Karpas-422 (cell line): ENCODE measurements at regions not wholly inside any gene's neighbourhood (a gene's known extent, or its start where the extent isn't known, plus 50 kb on each side); places are given as distances from the start of the nearest gene placed in this dataset.

Experiments used
- DNase-seq: peaks from one replicate; pipeline ENCODE4 v3.0.0-alpha.2; 2015
- H2AFZ ChIP-seq: fragments of 200-600 bp; sonication (generic); 2 replicates; pipeline ENCODE4 v1.6.1; 2014; ENCODE audit warnings: antibody characterized with exemption, low read length, mixed read lengths
- H3K27ac ChIP-seq: fragments of 200-600 bp; sonication (generic); 2 replicates; pipeline ENCODE4 v1.5.1; 2014; ENCODE audit warnings: mild to moderate bottlenecking, low read length, moderate library complexity
- H3K27me3 ChIP-seq: fragments of 200-600 bp; sonication (generic); 2 replicates; pipeline ENCODE4 v1.6.1; 2014; ENCODE audit warnings: low read length, mixed read lengths
- H3K36me3 ChIP-seq: fragments of 200-600 bp; sonication (generic); 2 replicates; pipeline ENCODE4 v1.6.1; 2014; ENCODE audit warnings: low read length, mixed read lengths; ENCODE audit not compliant: insufficient read depth
- H3K4me1 ChIP-seq: fragments of 200-600 bp; sonication (generic); 2 replicates; pipeline ENCODE4 v1.6.1; 2014; ENCODE audit warnings: mild to moderate bottlenecking, low read length, mixed read lengths
- H3K4me2 ChIP-seq: fragments of 200-600 bp; sonication (generic); 2 replicates; pipeline ENCODE4 v1.6.1; 2014; ENCODE audit warnings: low read length, low read depth, mild to moderate bottlenecking; ENCODE audit not compliant: poor library complexity, severe bottlenecking
- H3K4me3 ChIP-seq: fragments of 200-600 bp; sonication (generic); 2 replicates; pipeline ENCODE4 v1.5.1; 2014; ENCODE audit warnings: mild to moderate bottlenecking, antibody characterized with exemption, low read length, mixed read lengths
- H3K79me2 ChIP-seq: fragments of 200-600 bp; sonication (generic); 2 replicates; pipeline ENCODE4 v1.6.1; 2014; ENCODE audit warnings: mild to moderate bottlenecking, low read length, mixed read lengths
- H3K9ac ChIP-seq: fragments of 200-600 bp; sonication (generic); 2 replicates; pipeline ENCODE4 v1.6.0; 2014; ENCODE audit warnings: low read length
- H3K9me2 ChIP-seq: fragments of 200-600 bp; sonication (generic), shearing (Covaris generic); replicated peaks from 2 replicates; pipeline ENCODE4 v1.6.0; 2014; ENCODE audit warnings: mild to moderate bottlenecking, low read length, moderate library complexity; ENCODE audit not compliant: insufficient read depth
- H3K9me3 ChIP-seq: fragments of 300-700, 200-600 bp; sonication (generic); 2 replicates; pipeline ENCODE4 v1.6.1; 2014; ENCODE audit warnings: low read length, mixed read lengths
- H4K20me1 ChIP-seq: fragments of 200-600 bp; sonication (generic); 2 replicates; pipeline ENCODE4 v1.6.1; 2014; ENCODE audit warnings: mild to moderate bottlenecking, antibody characterized with exemption, low read length, low read depth; ENCODE audit not compliant: insufficient read depth

GRCh38 chr2:63667132-63667700, 78.5 kb downstream of the MDH1 start:
- no peak overlapping the region for H3K27ac ChIP-seq
- no peak overlapping the region for H3K9ac ChIP-seq
- H3K9me2 ChIP-seq = no peaks in the 10 kb centered on the region
- H4K20me1 ChIP-seq = no peaks in the 10 kb centered on the region
- no peak overlapping the region for H3K4me3 ChIP-seq
- no peak for DNase-seq
- no peak overlapping the region for H2AFZ ChIP-seq
- no peaks in the 10 kb centered on the region for H3K79me2 ChIP-seq
- H3K9me3 ChIP-seq = no peaks in the 10 kb centered on the region
- H3K27me3 ChIP-seq = no peaks in the 10 kb centered on the region
- no peaks in the 10 kb centered on the region for H3K36me3 ChIP-seq
- H3K4me2 ChIP-seq = no peak overlapping the region
- no peaks in the 10 kb centered on the region for H3K4me1 ChIP-seq

- Histone ChIP-seq H3K4me3 (no peak overlapping the region), H3K9ac (no peak overlapping the region), H3K27ac (no peak overlapping the region), H3K4me2 (no peak overlapping the region), H2AFZ (no peak overlapping the region), H3K9me3 (no peaks in the 10 kb centered on the region), H3K27me3 (no peaks in the 10 kb centered on the region), H3K79me2 (no peaks in the 10 kb centered on the region), H3K9me2 (no peaks in the 10 kb centered on the region), H3K4me1 (no peaks in the 10 kb centered on the region), H3K36me3 (no peaks in the 10 kb centered on the region), H4K20me1 (no peaks in the 10 kb centered on the region)
- no peak for DNase-seq
Measured at GRCh38 chr2:63668000-63668399, 79.2 kb downstream of the MDH1 start.

- no peaks in the 10 kb centered on the region for H3K27me3 ChIP-seq
- no peak overlapping the region for H3K4me3 ChIP-seq
- no peak overlapping the region for H3K4me2 ChIP-seq
- no peaks in the 10 kb centered on the region for H3K36me3 ChIP-seq
- no peaks in the 10 kb centered on the region for H3K9me2 ChIP-seq
- no peaks in the 10 kb centered on the region for H3K79me2 ChIP-seq
- no peak overlapping the region for H2AFZ ChIP-seq
- no peaks in the 10 kb centered on the region for H3K4me1 ChIP-seq
- DNase-seq = no peak
- H3K9me3 ChIP-seq = no peaks in the 10 kb centered on the region
- H3K27ac ChIP-seq = no peak overlapping the region
- no peaks in the 10 kb centered on the region for H4K20me1 ChIP-seq
- no peak overlapping the region for H3K9ac ChIP-seq
Measured at GRCh38 chr2:63668466-63668865, 79.7 kb downstream of the MDH1 start.

- H3K4me2 ChIP-seq = no peak overlapping the region
- no peaks in the 10 kb centered on the region for H3K79me2 ChIP-seq
- no peak for DNase-seq
- H3K9me2 ChIP-seq = no peaks in the 10 kb centered on the region
- no peaks in the 10 kb centered on the region for H3K9me3 ChIP-seq
- H3K27me3 ChIP-seq = no peaks in the 10 kb centered on the region
- no peak overlapping the region for H3K27ac ChIP-seq
- no peak overlapping the region for H2AFZ ChIP-seq
- no peaks in the 10 kb centered on the region for H3K4me1 ChIP-seq
- no peaks in the 10 kb centered on the region for H4K20me1 ChIP-seq
- no peak overlapping the region for H3K4me3 ChIP-seq
- H3K36me3 ChIP-seq = no peaks in the 10 kb centered on the region
- no peak overlapping the region for H3K9ac ChIP-seq
Measured at GRCh38 chr2:63669596-63669995, 80.8 kb downstream of the MDH1 start.

GRCh38 chr2:63673865-63674533, 85.2 kb downstream of the MDH1 start:
- no peak overlapping the region for H3K4me3 ChIP-seq
- no peaks in the 10 kb centered on the region for H3K36me3 ChIP-seq
- H3K27me3 ChIP-seq = 0 out of 2 replicates have a peak, but pooled peaks cover 3% of the 10 kb centered on the region
- H3K27ac ChIP-seq = no peak overlapping the region
- no peaks in the 10 kb centered on the region for H3K4me1 ChIP-seq
- DNase-seq = no peak
- H3K9me3 ChIP-seq = no peaks in the 10 kb centered on the region
- H3K4me2 ChIP-seq = no peak overlapping the region
- no peak overlapping the region for H2AFZ ChIP-seq
- no peaks in the 10 kb centered on the region for H3K79me2 ChIP-seq
- no peaks in the 10 kb centered on the region for H4K20me1 ChIP-seq
- no peaks in the 10 kb centered on the region for H3K9me2 ChIP-seq
- H3K9ac ChIP-seq = no peak overlapping the region

- no peaks in the 10 kb centered on the region for H3K9me2 ChIP-seq
- H3K79me2 ChIP-seq = no peaks in the 10 kb centered on the region
- no peak overlapping the region for H3K4me3 ChIP-seq
- 0 out of 2 replicates have a peak, but pooled peaks cover 3% of the 10 kb centered on the region for H3K27me3 ChIP-seq
- no peak for DNase-seq
- H2AFZ ChIP-seq = no peak overlapping the region
- no peaks in the 10 kb centered on the region for H4K20me1 ChIP-seq
- H3K9me3 ChIP-seq = no peaks in the 10 kb centered on the region
- no peak overlapping the region for H3K27ac ChIP-seq
- H3K4me2 ChIP-seq = no peak overlapping the region
- H3K36me3 ChIP-seq = no peaks in the 10 kb centered on the region
- H3K9ac ChIP-seq = no peak overlapping the region
- no peaks in the 10 kb centered on the region for H3K4me1 ChIP-seq
Measured at GRCh38 chr2:63675026-63675425, 86.3 kb downstream of the MDH1 start.

- no peaks in the 10 kb centered on the region for H3K9me2 ChIP-seq
- no peak overlapping the region for H3K9ac ChIP-seq
- 0 out of 2 replicates have a peak, but pooled peaks cover 3% of the 10 kb centered on the region for H3K27me3 ChIP-seq
- H3K4me1 ChIP-seq = no peaks in the 10 kb centered on the region
- no peaks in the 10 kb centered on the region for H3K79me2 ChIP-seq
- H3K9me3 ChIP-seq = no peaks in the 10 kb centered on the region
- no peak overlapping the region for H3K4me2 ChIP-seq
- H4K20me1 ChIP-seq = no peaks in the 10 kb centered on the region
- H3K4me3 ChIP-seq = no peak overlapping the region
- H3K27ac ChIP-seq = no peak overlapping the region
- H2AFZ ChIP-seq = no peak overlapping the region
- H3K36me3 ChIP-seq = no peaks in the 10 kb centered on the region
- no peak for DNase-seq
Measured at GRCh38 chr2:63676135-63676534, 87.4 kb downstream of the MDH1 start.

GRCh38 chr2:63678085-63678484, 89.3 kb downstream of the MDH1 start:
- Histone ChIP-seq H3K27ac (no peak overlapping the region), H2AFZ (no peak overlapping the region), H4K20me1 (no peaks in the 10 kb centered on the region), H3K9ac (no peak overlapping the region), H3K9me3 (no peaks in the 10 kb centered on the region), H3K27me3 (0 out of 2 replicates have a peak, but pooled peaks cover 3% of the 10 kb centered on the region), H3K4me2 (no peak overlapping the region), H3K9me2 (no peaks in the 10 kb centered on the region), H3K36me3 (no peaks in the 10 kb centered on the region), H3K4me1 (no peaks in the 10 kb centered on the region), H3K4me3 (no peak overlapping the region), H3K79me2 (no peaks in the 10 kb centered on the region)
- DNase-seq = no peak
